DND-41 (cell line): ENCODE measurements at regions not wholly inside any gene's neighbourhood (a gene's known extent, or its start where the extent isn't known, plus 50 kb on each side); places are given as distances from the start of the nearest gene placed in this dataset.

Experiments
- ATAC-seq: fragments of 200-7000 bp; cut with Tn5 transposase; 3 replicates; pipeline ENCODE4 v1.9.1; 2021; ENCODE audit warnings: low read depth; ENCODE audit not compliant: insufficient read depth
- DNase-seq: peaks from one replicate; pipeline ENCODE4 v3.0.0-alpha.2; 2020
- H2AFZ ChIP-seq: 2 replicates; pipeline ENCODE4 v1.6.0; 2012; ENCODE audit warnings: low read depth, low read length
- H3K27ac ChIP-seq: 2 replicates; pipeline ENCODE4 v1.5.1; 2012; ENCODE audit warnings: low read length, inconsistent platforms
- H3K27me3 ChIP-seq: fragments of 200-600 bp; sonication (generic); 2 replicates; pipeline ENCODE4 v1.6.0; 2012; ENCODE audit warnings: low read length, mild to moderate bottlenecking, inconsistent platforms; ENCODE audit not compliant: insufficient read depth, poor library complexity
- H3K36me3 ChIP-seq: 2 replicates; pipeline ENCODE4 v1.5.1; 2012; ENCODE audit warnings: low read length, inconsistent platforms; ENCODE audit not compliant: insufficient read depth
- H3K4me1 ChIP-seq: 2 replicates; pipeline ENCODE4 v1.5.1; 2012; ENCODE audit warnings: mild to moderate bottlenecking, low read length; ENCODE audit not compliant: insufficient read depth
- H3K4me2 ChIP-seq: 2 replicates; pipeline ENCODE4 v1.6.0; 2012; ENCODE audit warnings: mild to moderate bottlenecking, moderate library complexity, low read length, inconsistent platforms; ENCODE audit not compliant: insufficient read depth
- H3K4me3 ChIP-seq, 2 experiments: fragments of 200-600 bp in 1 of 2; shearing (Covaris generic) in 1 of 2; 2 replicates each; pipeline ENCODE4 v1.5.1; 2012 to 2016; ENCODE audit warnings: inconsistent platforms in 2 of 2, low read length in 2 of 2, mild to moderate bottlenecking in 2 of 2, low read depth in 1 of 2, moderate library complexity in 1 of 2
- H3K79me2 ChIP-seq: 2 replicates; pipeline ENCODE4 v1.6.0; 2012; ENCODE audit warnings: low read length, inconsistent platforms; ENCODE audit not compliant: insufficient read depth
- H3K9ac ChIP-seq: 2 replicates; pipeline ENCODE4 v1.6.0; 2012; ENCODE audit warnings: low read depth, mild to moderate bottlenecking, inconsistent platforms, low read length, moderate library complexity
- H3K9me3 ChIP-seq: 2 replicates; pipeline ENCODE4 v1.5.1; 2012; ENCODE audit warnings: low read length, moderate library complexity, mild to moderate bottlenecking, inconsistent platforms; ENCODE audit not compliant: insufficient read depth, severe bottlenecking
- H4K20me1 ChIP-seq: 2 replicates; pipeline ENCODE4 v1.6.0; 2012; ENCODE audit warnings: low read length; ENCODE audit not compliant: insufficient read depth
- EZH2 ChIP-seq: IDR thresholded peaks from 3 replicates; pipeline ENCODE4 v1.6.1; 2012; ENCODE audit warnings: borderline replicate concordance, low read depth, mild to moderate bottlenecking, moderate library complexity, low read length, inconsistent platforms; ENCODE audit not compliant: severe bottlenecking
- TF ChIP-seq, protein P1 (sequence below): IDR thresholded peaks from 2 replicates; pipeline ENCODE4 v1.5.1; 2012; ENCODE audit warnings: borderline replicate concordance, low read length, moderate library complexity, mild to moderate bottlenecking; ENCODE audit not compliant: poor library complexity, severe bottlenecking; ENCODE audit errors: extremely low read depth

DNA sequence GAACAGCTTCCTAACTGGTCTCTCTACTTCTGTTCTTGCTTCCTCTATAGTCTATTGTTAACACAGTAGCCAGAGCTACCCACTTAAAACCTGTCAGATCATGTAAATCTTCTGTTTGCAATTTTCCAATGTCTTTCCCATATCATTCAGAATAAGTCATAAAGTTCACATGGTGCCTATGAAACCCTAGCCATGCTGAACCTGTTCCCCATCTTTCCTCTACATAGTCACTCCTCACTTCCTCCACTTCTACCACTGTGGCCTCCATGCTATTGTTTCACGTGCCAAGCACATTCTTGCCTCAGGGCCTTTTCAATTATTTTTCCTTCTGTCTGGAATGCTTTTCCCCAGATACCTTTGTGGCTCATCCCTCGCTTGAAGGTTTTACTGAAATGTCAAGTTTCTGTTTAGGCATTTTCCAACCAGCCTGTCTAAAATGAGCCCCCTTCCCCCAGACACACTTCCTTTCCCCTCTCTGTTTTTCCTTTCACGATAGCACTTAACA, 132.1 kb downstream of the DYRK2 start:
- H3K9me3 ChIP-seq = no peaks in the 10 kb centered on the region
- no peak overlapping the region for H2AFZ ChIP-seq
- no peak for ATAC-seq
- H3K27me3 ChIP-seq = no peaks in the 10 kb centered on the region
- H3K36me3 ChIP-seq = no peaks in the 10 kb centered on the region
- H3K27ac ChIP-seq = no peak overlapping the region
- no peaks in the 10 kb centered on the region for H3K4me1 ChIP-seq
- H3K4me2 ChIP-seq = no peak overlapping the region
- H4K20me1 ChIP-seq = no peaks in the 10 kb centered on the region
- no peak overlapping the region for H3K4me3 ChIP-seq
- no peaks in the 10 kb centered on the region for H3K79me2 ChIP-seq
- H3K9ac ChIP-seq = no peak overlapping the region
- TF ChIP-seq, protein P1, sequence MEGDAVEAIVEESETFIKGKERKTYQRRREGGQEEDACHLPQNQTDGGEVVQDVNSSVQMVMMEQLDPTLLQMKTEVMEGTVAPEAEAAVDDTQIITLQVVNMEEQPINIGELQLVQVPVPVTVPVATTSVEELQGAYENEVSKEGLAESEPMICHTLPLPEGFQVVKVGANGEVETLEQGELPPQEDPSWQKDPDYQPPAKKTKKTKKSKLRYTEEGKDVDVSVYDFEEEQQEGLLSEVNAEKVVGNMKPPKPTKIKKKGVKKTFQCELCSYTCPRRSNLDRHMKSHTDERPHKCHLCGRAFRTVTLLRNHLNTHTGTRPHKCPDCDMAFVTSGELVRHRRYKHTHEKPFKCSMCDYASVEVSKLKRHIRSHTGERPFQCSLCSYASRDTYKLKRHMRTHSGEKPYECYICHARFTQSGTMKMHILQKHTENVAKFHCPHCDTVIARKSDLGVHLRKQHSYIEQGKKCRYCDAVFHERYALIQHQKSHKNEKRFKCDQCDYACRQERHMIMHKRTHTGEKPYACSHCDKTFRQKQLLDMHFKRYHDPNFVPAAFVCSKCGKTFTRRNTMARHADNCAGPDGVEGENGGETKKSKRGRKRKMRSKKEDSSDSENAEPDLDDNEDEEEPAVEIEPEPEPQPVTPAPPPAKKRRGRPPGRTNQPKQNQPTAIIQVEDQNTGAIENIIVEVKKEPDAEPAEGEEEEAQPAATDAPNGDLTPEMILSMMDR = no peak
- no peak for TF ChIP-seq EZH2
- DNase-seq = no peak

DNA sequence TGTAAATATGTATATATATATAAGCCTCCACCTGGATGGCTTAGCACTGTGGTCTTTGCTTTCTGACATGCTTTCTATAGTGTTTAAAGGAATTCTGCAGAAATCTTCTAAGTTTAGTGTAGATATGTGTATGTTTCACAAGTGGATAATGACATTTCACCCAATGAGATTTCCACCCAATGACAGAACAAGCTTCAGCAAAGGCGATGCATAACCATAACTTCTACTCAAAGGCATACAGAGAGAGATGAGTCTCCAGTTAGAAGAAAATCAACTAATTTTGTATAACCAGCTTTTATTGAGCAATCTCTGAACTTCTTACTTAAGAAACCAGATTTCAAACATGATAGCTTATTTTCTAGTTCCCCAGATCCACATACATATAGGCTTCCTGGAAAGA, 134.0 kb downstream of the DYRK2 start:
- Histone ChIP-seq H3K79me2 (no peaks in the 10 kb centered on the region), H3K27me3 (no peaks in the 10 kb centered on the region), H2AFZ (no peak overlapping the region), H3K36me3 (no peaks in the 10 kb centered on the region), H3K9ac (no peak overlapping the region), H3K4me1 (no peaks in the 10 kb centered on the region), H3K4me2 (no peak overlapping the region), H3K27ac (no peak overlapping the region), H4K20me1 (no peaks in the 10 kb centered on the region), H3K9me3 (no peaks in the 10 kb centered on the region), H3K4me3 (no peak overlapping the region)
- no peak for DNase-seq
- no peak for TF ChIP-seq EZH2
- TF ChIP-seq, protein P1 = no peak
- no peak for ATAC-seq

DNA sequence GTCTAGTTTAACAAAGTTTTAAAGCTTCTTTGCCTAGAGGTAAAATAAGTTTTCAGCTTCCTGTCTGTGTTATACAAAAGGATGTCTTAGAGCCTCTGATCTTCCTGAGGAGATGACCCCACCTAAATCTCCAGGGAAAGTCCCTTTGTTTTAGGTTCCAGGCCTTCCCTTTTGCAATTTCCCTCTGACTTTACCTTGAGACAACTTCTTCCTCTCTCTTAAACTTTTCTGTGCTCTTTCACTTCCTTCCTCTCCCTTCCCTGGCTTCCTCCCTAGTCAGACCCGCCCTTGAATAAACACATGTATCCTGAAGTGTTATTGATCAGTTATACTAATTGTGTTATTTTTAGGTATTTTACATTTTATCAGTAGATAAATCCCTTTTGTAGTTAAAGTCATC, 134.8 kb downstream of the DYRK2 start:
- Histone ChIP-seq H3K4me3 (no peak overlapping the region), H3K9me3 (no peaks in the 10 kb centered on the region), H3K36me3 (no peaks in the 10 kb centered on the region), H3K4me2 (no peak overlapping the region), H4K20me1 (no peaks in the 10 kb centered on the region), H3K79me2 (no peaks in the 10 kb centered on the region), H3K27me3 (no peaks in the 10 kb centered on the region), H3K9ac (no peak overlapping the region), H2AFZ (no peak overlapping the region), H3K4me1 (no peaks in the 10 kb centered on the region), H3K27ac (no peak overlapping the region)
- no peak for DNase-seq
- TF ChIP-seq, protein P1 = no peak
- TF ChIP-seq EZH2 = no peak
- ATAC-seq = no peak

DNA sequence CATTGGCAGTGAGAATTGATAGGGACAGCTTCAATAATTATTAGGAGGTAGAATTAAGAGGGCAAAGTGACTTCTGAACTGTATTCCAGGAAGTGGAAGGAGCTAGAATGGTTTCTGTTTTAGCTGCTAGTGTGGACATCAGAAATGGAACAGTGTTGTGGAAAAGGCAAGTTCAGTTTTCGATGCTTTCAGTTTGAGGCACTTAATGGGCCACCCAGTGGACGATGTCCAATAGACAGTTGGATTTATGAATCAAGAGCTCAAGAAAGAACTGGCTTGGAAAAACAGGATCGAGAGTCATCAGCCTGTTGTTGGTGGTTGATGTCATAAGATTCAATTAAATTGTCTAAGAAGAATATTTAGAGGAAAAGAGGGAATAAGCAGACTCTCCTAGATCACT, 136.3 kb downstream of the DYRK2 start:
- ATAC-seq (no peak), DNase-seq (no peak)
- Histone ChIP-seq H3K4me1 (no peaks in the 10 kb centered on the region), H4K20me1 (no peaks in the 10 kb centered on the region), H3K27ac (no peak overlapping the region), H3K79me2 (no peaks in the 10 kb centered on the region), H3K9ac (no peak overlapping the region), H3K27me3 (no peaks in the 10 kb centered on the region), H3K9me3 (no peaks in the 10 kb centered on the region), H3K4me3 (no peak overlapping the region), H3K36me3 (no peaks in the 10 kb centered on the region), H2AFZ (no peak overlapping the region), H3K4me2 (no peak overlapping the region)
- TF ChIP-seq, protein P1 = no peak
